SJSA1 (cell line): ENCODE measurements at regions not wholly inside any gene's neighbourhood (a gene's known extent, or its start where the extent isn't known, plus 50 kb on each side); places are given as distances from the start of the nearest gene placed in this dataset.
"Not testable (repeated sequence)": the region's sequence is repeated elsewhere in the genome, so short reads cannot be mapped to it uniquely, and the experiment has no call there.

ENCODE experiments used
- DNase-seq, 2 experiments: peaks; one replicate each; pipeline ENCODE4 v3.0.0-alpha.2; 2015 to 2020; ENCODE audit warnings: low spot score in 2 of 2, low read depth in 1 of 2
- H3K27ac ChIP-seq: fragments of 250-450 bp; sonication (Bioruptor Pico); 2 replicates; pipeline ENCODE4 v1.5.1; 2020; ENCODE audit warnings: mild to moderate bottlenecking, moderate library complexity
- H3K27me3 ChIP-seq: fragments of 250-450 bp; sonication (Bioruptor Pico); replicated peaks from 2 replicates; pipeline ENCODE4 v1.5.1; 2020; ENCODE audit warnings: mild to moderate bottlenecking, moderate library complexity
- H3K36me3 ChIP-seq: fragments of 250-450 bp; sonication (Bioruptor Pico); 2 replicates; pipeline ENCODE4 v1.5.1; 2020; ENCODE audit warnings: mild to moderate bottlenecking
- H3K4me1 ChIP-seq: fragments of 250-450 bp; sonication (Bioruptor Pico); replicated peaks from 2 replicates; pipeline ENCODE4 v1.6.1; 2021; ENCODE audit warnings: mild to moderate bottlenecking
- H3K4me3 ChIP-seq: fragments of 250-450 bp; sonication (Bioruptor Pico); 2 replicates; pipeline ENCODE4 v1.5.1; 2020; ENCODE audit warnings: mild to moderate bottlenecking
- H3K9me3 ChIP-seq: fragments of 250-450 bp; sonication (Bioruptor Pico); replicated peaks from 2 replicates; pipeline ENCODE4 v1.5.1; 2020; ENCODE audit warnings: mild to moderate bottlenecking

DNA sequence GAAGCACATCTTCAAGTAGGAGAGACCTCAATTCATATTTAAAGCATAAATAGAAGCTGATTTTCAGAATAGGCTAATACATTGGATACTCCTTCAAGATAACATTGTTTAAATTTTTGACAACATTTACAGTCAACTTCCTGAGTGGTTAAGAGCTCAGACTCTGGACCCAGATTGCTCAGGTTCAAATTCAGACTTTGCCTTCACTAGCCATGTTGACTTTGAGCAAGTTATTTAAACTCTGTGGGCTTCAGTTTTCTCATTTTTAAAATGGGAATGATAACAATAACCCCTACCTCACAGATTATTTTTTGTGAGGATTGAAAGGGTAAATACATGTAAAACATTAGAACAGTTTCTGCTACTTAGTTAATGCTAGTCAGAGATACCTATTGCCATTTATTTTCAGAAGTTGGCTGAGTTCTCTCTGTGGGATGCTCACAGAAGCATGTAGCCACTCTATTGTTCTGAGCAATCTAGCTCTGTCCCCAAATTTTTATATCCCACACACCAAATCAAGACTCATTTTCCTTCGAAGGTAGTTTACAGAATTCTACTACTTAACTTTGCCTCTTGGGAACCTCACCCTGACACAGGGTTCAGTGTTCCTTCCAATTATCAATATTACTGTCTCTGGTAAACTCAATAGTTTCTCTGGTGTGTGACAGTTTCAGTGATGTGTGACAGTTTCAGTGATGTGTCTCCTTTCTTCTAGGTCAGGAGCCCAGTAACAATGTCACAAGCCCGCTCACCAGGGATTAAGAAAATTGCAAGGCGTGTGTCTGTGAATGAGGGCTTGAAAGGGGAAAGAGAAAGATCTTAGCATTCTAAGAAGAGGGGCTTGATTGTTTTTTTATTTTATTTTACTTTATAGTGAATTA lies 79.4 kb upstream of the OSTN start:
- no peaks in the 10 kb centered on the region for H3K36me3 ChIP-seq
- H3K4me1 ChIP-seq: no peaks in the 10 kb centered on the region
- DNase-seq: no peak
- no peak overlapping the region for H3K27ac ChIP-seq
- no peaks in the 10 kb centered on the region for H3K9me3 ChIP-seq
- no peaks in the 10 kb centered on the region for H3K27me3 ChIP-seq
- H3K4me3 ChIP-seq: no peak overlapping the region

- Histone ChIP-seq H3K4me1 (no peaks in the 10 kb centered on the region), H3K36me3 (no peaks in the 10 kb centered on the region), H3K27ac (no peak overlapping the region), H3K4me3 (no peak overlapping the region), H3K9me3 (no peaks in the 10 kb centered on the region), H3K27me3 (no peaks in the 10 kb centered on the region)
- DNase-seq: no peak
Observed at GRCh38 chr3:191111722-191112121, 87.3 kb upstream of the OSTN start.

GRCh38 chr3:191105418-191105817 lies 93.6 kb upstream of the OSTN start:
- no peaks in the 10 kb centered on the region for H3K36me3 ChIP-seq
- H3K4me3 ChIP-seq: no peak overlapping the region
- no peaks in the 10 kb centered on the region for H3K9me3 ChIP-seq
- no peak for DNase-seq
- no peaks in the 10 kb centered on the region for H3K4me1 ChIP-seq
- no peaks in the 10 kb centered on the region for H3K27me3 ChIP-seq
- no peak overlapping the region for H3K27ac ChIP-seq

- no peaks in the 10 kb centered on the region for H3K27me3 ChIP-seq
- no peaks in the 10 kb centered on the region for H3K4me1 ChIP-seq
- no peaks in the 10 kb centered on the region for H3K9me3 ChIP-seq
- H3K27ac ChIP-seq: no peak overlapping the region
- H3K36me3 ChIP-seq: no peaks in the 10 kb centered on the region
- H3K4me3 ChIP-seq: no peak overlapping the region
- no peak for DNase-seq
Observed at GRCh38 chr3:191100516-191100915, 98.5 kb upstream of the OSTN start.

GRCh38 chr3:191094057-191094845 lies 104.8 kb upstream of the OSTN start:
- DNase-seq: no peak
- Histone ChIP-seq H3K36me3 (no peaks in the 10 kb centered on the region), H3K4me3 (no peak overlapping the region), H3K27ac (no peak overlapping the region), H3K4me1 (no peaks in the 10 kb centered on the region), H3K27me3 (no peaks in the 10 kb centered on the region), H3K9me3 (no peaks in the 10 kb centered on the region)

- no peak overlapping the region for H3K27ac ChIP-seq
- no peak for DNase-seq
- H3K9me3 ChIP-seq: no peaks in the 10 kb centered on the region
- H3K36me3 ChIP-seq: no peaks in the 10 kb centered on the region
- H3K4me3 ChIP-seq: no peak overlapping the region
- H3K27me3 ChIP-seq: no peaks in the 10 kb centered on the region
- H3K4me1 ChIP-seq: no peaks in the 10 kb centered on the region
Observed at GRCh38 chr3:191087391-191087790, 111.7 kb upstream of the OSTN start.

DNA sequence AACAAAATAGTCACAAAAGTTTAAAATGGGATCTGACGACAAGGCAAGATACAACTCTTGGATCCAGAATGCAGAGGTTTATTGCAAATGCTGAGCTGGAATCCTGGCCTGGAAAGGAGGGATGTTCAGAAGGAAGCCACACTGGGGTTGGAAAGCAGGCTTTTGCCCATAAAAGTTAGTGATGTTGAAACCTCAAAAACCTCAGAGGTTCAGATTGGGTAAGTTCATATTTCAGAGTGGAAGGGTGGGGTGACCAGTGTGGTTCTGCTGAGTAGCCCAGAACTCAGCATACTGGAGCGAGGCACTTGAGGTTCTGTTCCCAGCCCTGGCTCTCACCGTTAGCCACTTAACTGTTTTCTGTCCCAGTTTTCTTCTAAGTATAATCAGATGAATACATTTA lies 114.0 kb upstream of the OSTN start:
- no peak overlapping the region for H3K27ac ChIP-seq
- H3K27me3 ChIP-seq: no peaks in the 10 kb centered on the region
- no peak overlapping the region for H3K4me3 ChIP-seq
- no peaks in the 10 kb centered on the region for H3K9me3 ChIP-seq
- H3K36me3 ChIP-seq: no peaks in the 10 kb centered on the region
- no peak for DNase-seq
- H3K4me1 ChIP-seq: no peaks in the 10 kb centered on the region

- H3K36me3 ChIP-seq, DNase-seq, H3K27ac ChIP-seq, H3K9me3 ChIP-seq, H3K27me3 ChIP-seq, H3K4me3 ChIP-seq: not testable (repeated sequence)
- H3K4me1 ChIP-seq: peaks cover 11% of the 10 kb centered on the region; the same call in 1 of the 2 replicates
Observed at GRCh38 chr3:191078913-191079312, 120.1 kb upstream of the OSTN start.

GRCh38 chr3:191076903-191077552 lies 122.0 kb upstream of the OSTN start:
- Histone ChIP-seq H3K27me3 (no peaks in the 10 kb centered on the region), H3K4me1 (peaks cover 11% of the 10 kb centered on the region; the same call in 1 of the 2 replicates), H3K9me3 (no peaks in the 10 kb centered on the region), H3K27ac (no peak overlapping the region), H3K36me3 (no peaks in the 10 kb centered on the region), H3K4me3 (no peak overlapping the region)
- DNase-seq: peak; percentile 28 to 58

DNA sequence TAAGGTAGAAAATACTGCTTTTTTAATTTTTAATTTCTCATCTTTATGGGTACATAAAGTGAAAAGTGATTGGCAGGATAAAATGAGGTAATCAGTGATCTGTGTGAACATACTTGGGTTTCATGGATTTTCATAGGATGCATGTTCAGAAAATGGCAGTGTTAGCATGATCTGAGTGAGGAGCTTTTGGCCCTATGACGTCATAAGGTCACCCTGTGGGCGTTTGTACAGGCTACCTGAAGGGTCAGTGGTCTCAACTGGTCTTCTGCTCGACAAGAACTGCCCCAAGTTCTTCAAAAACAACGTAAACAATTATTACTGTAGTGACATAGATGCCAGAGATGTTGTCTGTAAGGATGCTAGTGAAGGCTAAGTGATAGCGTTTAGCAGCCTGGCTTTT lies 124.5 kb upstream of the OSTN start:
- H3K9me3 ChIP-seq: no peaks in the 10 kb centered on the region
- no peak for DNase-seq
- no peak overlapping the region for H3K27ac ChIP-seq
- no peaks in the 10 kb centered on the region for H3K27me3 ChIP-seq
- peaks cover 31% of the 10 kb centered on the region for H3K4me1 ChIP-seq
- no peak overlapping the region for H3K4me3 ChIP-seq
- no peaks in the 10 kb centered on the region for H3K36me3 ChIP-seq

GRCh38 chr3:191070762-191071403 lies 128.2 kb upstream of the OSTN start:
- H3K27ac ChIP-seq: peak overlapping the region; percentile 25
- DNase-seq: no peak
- H3K36me3 ChIP-seq: no peaks in the 10 kb centered on the region
- no peak overlapping the region for H3K4me3 ChIP-seq
- no peaks in the 10 kb centered on the region for H3K9me3 ChIP-seq
- H3K4me1 ChIP-seq: peaks cover 39% of the 10 kb centered on the region
- no peaks in the 10 kb centered on the region for H3K27me3 ChIP-seq

- Histone ChIP-seq H3K4me1 (peaks cover 41% of the 10 kb centered on the region), H3K4me3 (no peak overlapping the region), H3K9me3 (no peaks in the 10 kb centered on the region), H3K27ac (peak overlapping the region; percentile 25), H3K27me3 (no peaks in the 10 kb centered on the region), H3K36me3 (no peaks in the 10 kb centered on the region)
- peak; percentile 61 to 63 for DNase-seq
Observed at GRCh38 chr3:191070201-191070600, 128.8 kb upstream of the OSTN start.

GRCh38 chr3:191068946-191069813 lies 129.9 kb upstream of the OSTN start:
- no peaks in the 10 kb centered on the region for H3K36me3 ChIP-seq
- H3K27ac ChIP-seq: peak overlapping the region; percentile 25
- H3K9me3 ChIP-seq: no peaks in the 10 kb centered on the region
- no peak for DNase-seq
- H3K4me1 ChIP-seq: peaks cover 41% of the 10 kb centered on the region
- no peaks in the 10 kb centered on the region for H3K27me3 ChIP-seq
- H3K4me3 ChIP-seq: no peak overlapping the region
